ENCODE measurements at regions not wholly inside any gene's neighbourhood (a gene's known extent, or its start where the extent isn't known, plus 50 kb on each side); places are given as distances from the start of the nearest gene placed in this dataset.

DNA sequence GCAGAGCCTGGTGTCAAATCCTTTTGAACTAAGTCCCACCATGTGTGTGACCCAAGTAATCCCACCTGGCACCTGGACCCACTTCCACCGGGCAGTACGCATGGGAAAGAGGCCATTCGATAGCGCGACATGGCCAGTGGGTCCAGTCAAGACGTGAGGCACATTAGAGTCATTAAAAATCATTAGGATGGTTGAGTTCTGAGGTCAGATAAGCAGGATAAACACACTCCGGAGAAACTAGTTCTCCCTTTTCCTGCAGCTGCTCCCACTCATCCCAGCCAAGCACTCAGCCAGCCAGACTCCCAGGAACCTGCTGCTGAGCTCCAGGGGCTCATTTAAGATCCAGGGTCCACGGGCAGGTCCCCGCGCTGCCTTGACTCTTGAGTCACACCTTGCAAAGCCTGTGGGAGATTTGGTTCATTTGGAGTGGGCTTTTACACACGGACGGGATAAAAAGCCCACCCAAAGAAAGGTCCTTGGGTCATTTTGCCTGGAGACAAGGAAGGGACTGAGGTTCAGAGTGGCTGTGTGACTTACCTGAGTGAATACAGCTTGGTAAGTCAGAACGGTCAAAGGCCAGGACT, 313.9 kb downstream of the BCL11B start:
- TF ChIP-seq, protein P1, sequence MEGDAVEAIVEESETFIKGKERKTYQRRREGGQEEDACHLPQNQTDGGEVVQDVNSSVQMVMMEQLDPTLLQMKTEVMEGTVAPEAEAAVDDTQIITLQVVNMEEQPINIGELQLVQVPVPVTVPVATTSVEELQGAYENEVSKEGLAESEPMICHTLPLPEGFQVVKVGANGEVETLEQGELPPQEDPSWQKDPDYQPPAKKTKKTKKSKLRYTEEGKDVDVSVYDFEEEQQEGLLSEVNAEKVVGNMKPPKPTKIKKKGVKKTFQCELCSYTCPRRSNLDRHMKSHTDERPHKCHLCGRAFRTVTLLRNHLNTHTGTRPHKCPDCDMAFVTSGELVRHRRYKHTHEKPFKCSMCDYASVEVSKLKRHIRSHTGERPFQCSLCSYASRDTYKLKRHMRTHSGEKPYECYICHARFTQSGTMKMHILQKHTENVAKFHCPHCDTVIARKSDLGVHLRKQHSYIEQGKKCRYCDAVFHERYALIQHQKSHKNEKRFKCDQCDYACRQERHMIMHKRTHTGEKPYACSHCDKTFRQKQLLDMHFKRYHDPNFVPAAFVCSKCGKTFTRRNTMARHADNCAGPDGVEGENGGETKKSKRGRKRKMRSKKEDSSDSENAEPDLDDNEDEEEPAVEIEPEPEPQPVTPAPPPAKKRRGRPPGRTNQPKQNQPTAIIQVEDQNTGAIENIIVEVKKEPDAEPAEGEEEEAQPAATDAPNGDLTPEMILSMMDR (conservative IDR thresholded peaks at IDR 0.05), result no peak
- TF ChIP-seq ZFX (IDR thresholded peaks at IDR 0.05), result no peak
